ENCODE measurements at regions not wholly inside any gene's neighbourhood (a gene's known extent, or its start where the extent isn't known, plus 50 kb on each side); places are given as distances from the start of the nearest gene placed in this dataset.

DNA sequence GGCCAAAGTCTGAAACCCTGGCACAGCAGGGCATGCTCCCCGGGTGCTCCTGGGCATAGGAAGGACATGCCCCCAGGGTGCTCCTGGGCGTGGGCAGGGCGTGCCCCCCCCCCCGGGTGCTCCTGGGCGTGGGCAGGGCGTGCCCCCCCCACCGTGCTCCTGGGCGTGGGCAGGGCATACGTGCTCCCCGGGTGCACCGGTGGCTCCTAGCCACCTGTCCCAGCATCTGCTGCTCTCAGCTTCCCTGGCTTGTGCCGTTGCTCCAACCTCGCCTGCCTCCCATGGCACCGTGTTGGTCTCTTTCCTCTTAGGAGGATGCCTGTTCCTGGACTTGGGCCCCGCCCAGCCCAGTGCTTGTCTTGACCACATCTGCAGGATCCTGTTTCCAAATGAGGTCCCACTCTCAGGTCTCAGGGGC lies 95.6 kb upstream of the CTDP1 start:
- Histone ChIP-seq H3K36me3 (ENCODE audit: control insufficient read depth, insufficient read depth, low read length) (no peaks in the 10 kb centered on the region), H3K27me3 (ENCODE audit: control insufficient read depth, insufficient read depth, low read length) (no peaks in the 10 kb centered on the region), H3K4me3 (ENCODE audit: low read depth, low read length) (no peak overlapping the region)
- TF ChIP-seq, protein P1, sequence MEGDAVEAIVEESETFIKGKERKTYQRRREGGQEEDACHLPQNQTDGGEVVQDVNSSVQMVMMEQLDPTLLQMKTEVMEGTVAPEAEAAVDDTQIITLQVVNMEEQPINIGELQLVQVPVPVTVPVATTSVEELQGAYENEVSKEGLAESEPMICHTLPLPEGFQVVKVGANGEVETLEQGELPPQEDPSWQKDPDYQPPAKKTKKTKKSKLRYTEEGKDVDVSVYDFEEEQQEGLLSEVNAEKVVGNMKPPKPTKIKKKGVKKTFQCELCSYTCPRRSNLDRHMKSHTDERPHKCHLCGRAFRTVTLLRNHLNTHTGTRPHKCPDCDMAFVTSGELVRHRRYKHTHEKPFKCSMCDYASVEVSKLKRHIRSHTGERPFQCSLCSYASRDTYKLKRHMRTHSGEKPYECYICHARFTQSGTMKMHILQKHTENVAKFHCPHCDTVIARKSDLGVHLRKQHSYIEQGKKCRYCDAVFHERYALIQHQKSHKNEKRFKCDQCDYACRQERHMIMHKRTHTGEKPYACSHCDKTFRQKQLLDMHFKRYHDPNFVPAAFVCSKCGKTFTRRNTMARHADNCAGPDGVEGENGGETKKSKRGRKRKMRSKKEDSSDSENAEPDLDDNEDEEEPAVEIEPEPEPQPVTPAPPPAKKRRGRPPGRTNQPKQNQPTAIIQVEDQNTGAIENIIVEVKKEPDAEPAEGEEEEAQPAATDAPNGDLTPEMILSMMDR (IDR thresholded peaks at IDR 0.05; ENCODE audit: insufficient read depth, low read length, poor library complexity, severe bottlenecking): no peak
- no peak for DNase-seq (ENCODE audit: low read depth)

GRCh38 chr18:79584491-79585394 lies 94.9 kb upstream of the CTDP1 start:
- H3K27me3 ChIP-seq (ENCODE audit: control insufficient read depth, insufficient read depth, low read length): no peaks in the 10 kb centered on the region
- H3K36me3 ChIP-seq (ENCODE audit: control insufficient read depth, insufficient read depth, low read length): no peaks in the 10 kb centered on the region
- TF ChIP-seq, protein P1 (IDR thresholded peaks at IDR 0.05; ENCODE audit: insufficient read depth, low read length, poor library complexity, severe bottlenecking): no peak
- no peak overlapping the region for H3K4me3 ChIP-seq (ENCODE audit: low read depth, low read length)
- no peak for DNase-seq (ENCODE audit: low read depth)

- Histone ChIP-seq H3K27me3 (ENCODE audit: control insufficient read depth, insufficient read depth, low read length) (peaks cover 3% of the 10 kb centered on the region), H3K36me3 (ENCODE audit: control insufficient read depth, insufficient read depth, low read length) (no peaks in the 10 kb centered on the region), H3K4me3 (ENCODE audit: low read depth, low read length) (no peak overlapping the region)
- TF ChIP-seq, protein P1 (IDR thresholded peaks at IDR 0.05; ENCODE audit: insufficient read depth, low read length, poor library complexity, severe bottlenecking): no peak
- DNase-seq (ENCODE audit: low read depth): no peak
Measured at GRCh38 chr18:79585395-79586370, 93.9 kb upstream of the CTDP1 start.

GRCh38 chr18:79586436-79587225 lies 93.0 kb upstream of the CTDP1 start:
- TF ChIP-seq, protein P1 (IDR thresholded peaks at IDR 0.05; ENCODE audit: insufficient read depth, low read length, poor library complexity, severe bottlenecking): no peak
- Histone ChIP-seq H3K4me3 (ENCODE audit: low read depth, low read length) (no peak overlapping the region), H3K27me3 (ENCODE audit: control insufficient read depth, insufficient read depth, low read length) (peaks cover 7% of the 10 kb centered on the region), H3K36me3 (ENCODE audit: control insufficient read depth, insufficient read depth, low read length) (no peaks in the 10 kb centered on the region)
- no peak for DNase-seq (ENCODE audit: low read depth)

DNA sequence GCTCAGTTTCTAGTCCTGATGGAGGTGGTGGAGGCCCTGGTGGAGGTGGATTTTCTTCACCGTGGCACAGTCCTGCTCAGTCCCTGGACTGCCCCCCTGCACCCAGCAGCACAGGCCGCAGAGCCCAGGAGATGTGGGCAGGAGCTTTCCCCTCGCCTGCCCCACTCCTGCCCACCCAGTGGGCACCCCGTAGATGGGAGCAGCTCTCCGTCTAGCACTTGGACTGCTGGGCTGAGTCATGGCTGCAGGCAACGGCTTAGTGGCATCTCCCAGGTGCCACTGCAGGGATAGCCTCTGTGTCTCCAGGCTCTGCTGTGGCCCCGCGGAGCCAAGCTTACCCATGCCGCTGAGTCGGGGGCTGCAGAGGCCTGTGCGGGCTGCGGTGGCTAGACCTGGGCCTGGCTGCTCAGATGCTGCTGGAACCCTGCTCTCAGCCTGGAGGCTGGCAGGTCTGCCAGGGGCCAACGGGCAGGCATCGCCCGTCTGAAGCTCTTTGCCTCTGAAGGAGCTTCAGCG lies 92.3 kb upstream of the CTDP1 start:
- H3K4me3 ChIP-seq (ENCODE audit: low read depth, low read length): no peak overlapping the region
- TF ChIP-seq, protein P1 (IDR thresholded peaks at IDR 0.05; ENCODE audit: insufficient read depth, low read length, poor library complexity, severe bottlenecking): no peak
- no peak for DNase-seq (ENCODE audit: low read depth)
- H3K27me3 ChIP-seq (ENCODE audit: control insufficient read depth, insufficient read depth, low read length): peaks cover 7% of the 10 kb centered on the region
- H3K36me3 ChIP-seq (ENCODE audit: control insufficient read depth, insufficient read depth, low read length): no peaks in the 10 kb centered on the region
